ENCODE measurements at regions not wholly inside any gene's neighbourhood (a gene's known extent, or its start where the extent isn't known, plus 50 kb on each side); places are given as distances from the start of the nearest gene placed in this dataset.

DNA sequence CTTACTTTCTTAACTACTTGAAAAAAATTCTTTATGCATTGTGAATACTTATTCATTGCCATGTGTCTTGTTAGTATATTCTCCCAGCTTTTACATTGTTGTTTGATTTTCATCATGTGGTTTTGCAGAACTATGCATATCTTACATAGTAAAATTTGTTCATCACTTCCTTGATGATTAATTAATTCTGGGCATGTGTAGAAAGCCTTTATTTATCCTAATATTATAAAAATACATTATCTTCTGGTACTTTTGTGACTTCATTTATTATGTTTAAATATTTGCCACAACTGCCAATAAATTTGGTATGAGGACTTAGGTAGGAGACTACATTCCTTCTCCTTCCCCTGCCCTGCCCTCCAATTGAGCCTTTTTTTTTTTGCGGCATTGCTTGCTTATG, 166.0 kb upstream of the ZNF32 start:
- H3K36me3 ChIP-seq = no peaks in the 10 kb centered on the region
- DNase-seq (no peak), ATAC-seq (no peak)
- TF ChIP-seq, protein P1, sequence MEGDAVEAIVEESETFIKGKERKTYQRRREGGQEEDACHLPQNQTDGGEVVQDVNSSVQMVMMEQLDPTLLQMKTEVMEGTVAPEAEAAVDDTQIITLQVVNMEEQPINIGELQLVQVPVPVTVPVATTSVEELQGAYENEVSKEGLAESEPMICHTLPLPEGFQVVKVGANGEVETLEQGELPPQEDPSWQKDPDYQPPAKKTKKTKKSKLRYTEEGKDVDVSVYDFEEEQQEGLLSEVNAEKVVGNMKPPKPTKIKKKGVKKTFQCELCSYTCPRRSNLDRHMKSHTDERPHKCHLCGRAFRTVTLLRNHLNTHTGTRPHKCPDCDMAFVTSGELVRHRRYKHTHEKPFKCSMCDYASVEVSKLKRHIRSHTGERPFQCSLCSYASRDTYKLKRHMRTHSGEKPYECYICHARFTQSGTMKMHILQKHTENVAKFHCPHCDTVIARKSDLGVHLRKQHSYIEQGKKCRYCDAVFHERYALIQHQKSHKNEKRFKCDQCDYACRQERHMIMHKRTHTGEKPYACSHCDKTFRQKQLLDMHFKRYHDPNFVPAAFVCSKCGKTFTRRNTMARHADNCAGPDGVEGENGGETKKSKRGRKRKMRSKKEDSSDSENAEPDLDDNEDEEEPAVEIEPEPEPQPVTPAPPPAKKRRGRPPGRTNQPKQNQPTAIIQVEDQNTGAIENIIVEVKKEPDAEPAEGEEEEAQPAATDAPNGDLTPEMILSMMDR (IDR thresholded peaks at IDR 0.05) = no peak
- H3K9me3 ChIP-seq = no peaks in the 10 kb centered on the region
- no peaks in the 10 kb centered on the region for H3K27me3 ChIP-seq
- intact Hi-C loops (cut with DNase I) = no loop called here
- H3K4me3 ChIP-seq = no peak overlapping the region
- H3K27ac ChIP-seq = no peak overlapping the region
- peaks cover 17% of the 10 kb centered on the region for H3K4me1 ChIP-seq

DNA sequence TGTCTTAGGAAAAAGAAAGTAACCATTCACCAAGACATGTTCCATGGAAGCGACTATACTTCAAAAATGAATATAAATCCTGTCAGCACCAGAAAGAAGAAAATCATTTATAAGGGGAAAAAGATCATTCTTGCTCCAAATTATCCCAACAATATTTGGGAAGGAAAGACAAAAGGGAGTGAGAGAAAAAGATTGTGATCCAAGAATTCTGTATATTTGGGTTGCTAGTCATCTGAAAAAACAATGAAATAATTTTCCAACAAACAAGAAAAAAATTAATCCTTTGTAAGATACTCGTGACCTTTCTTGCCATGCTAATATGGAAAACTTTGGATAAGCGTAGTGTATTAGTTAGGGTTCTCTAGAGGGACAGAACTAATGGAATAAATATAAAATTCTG, 163.2 kb upstream of the ZNF32 start:
- no peaks in the 10 kb centered on the region for H3K9me3 ChIP-seq
- no peak overlapping the region for H3K4me3 ChIP-seq
- no peak for DNase-seq
- no peaks in the 10 kb centered on the region for H3K36me3 ChIP-seq
- intact Hi-C loops (cut with DNase I) = no loop called here
- peaks cover 15% of the 10 kb centered on the region for H3K4me1 ChIP-seq
- no peak overlapping the region for H3K27ac ChIP-seq
- no peak for ATAC-seq
- TF ChIP-seq, protein P1 (IDR thresholded peaks at IDR 0.05) = no peak
- no peaks in the 10 kb centered on the region for H3K27me3 ChIP-seq

DNA sequence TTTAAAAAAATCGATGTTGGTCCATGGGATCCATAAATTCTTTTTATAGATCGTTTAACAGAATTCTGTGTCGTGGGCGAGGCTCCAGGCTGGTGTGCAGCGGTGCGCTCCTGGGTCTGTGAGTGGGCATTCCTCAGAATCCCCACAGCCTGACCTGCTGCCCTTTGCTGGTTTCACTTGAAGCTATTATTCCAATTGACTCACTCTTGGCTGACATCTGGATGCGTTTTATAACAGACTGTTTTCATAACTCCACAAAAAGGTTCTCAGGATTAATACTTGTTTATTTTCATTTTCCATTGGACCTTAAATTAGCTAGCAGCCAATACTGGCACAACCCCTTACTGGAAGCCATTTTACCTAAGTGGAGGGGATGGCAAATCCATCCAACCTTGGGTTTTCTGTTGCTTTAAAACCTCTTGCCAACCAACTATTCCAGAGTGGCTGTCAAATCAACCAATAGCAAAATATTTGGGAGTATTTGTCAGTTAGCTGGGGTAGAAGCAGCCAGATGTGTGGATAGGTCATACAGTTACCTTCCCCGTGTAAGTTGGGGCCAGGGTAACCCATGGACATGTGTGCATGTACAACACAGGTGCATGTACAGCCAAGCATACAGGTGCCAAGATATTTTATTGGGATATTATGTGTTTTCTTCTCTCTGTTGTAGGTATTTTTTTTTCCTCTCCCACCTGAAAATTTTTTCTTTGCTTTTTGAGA, 160.7 kb upstream of the ZNF32 start:
- no peak overlapping the region for H3K27ac ChIP-seq
- no peak for ATAC-seq
- H3K4me1 ChIP-seq = no peaks in the 10 kb centered on the region
- H3K4me3 ChIP-seq = no peak overlapping the region
- no peaks in the 10 kb centered on the region for H3K27me3 ChIP-seq
- H3K9me3 ChIP-seq = no peaks in the 10 kb centered on the region
- intact Hi-C loops (cut with DNase I) = no loop called here
- DNase-seq = no peak
- no peaks in the 10 kb centered on the region for H3K36me3 ChIP-seq
- TF ChIP-seq, protein P1 (IDR thresholded peaks at IDR 0.05) = no peak

DNA sequence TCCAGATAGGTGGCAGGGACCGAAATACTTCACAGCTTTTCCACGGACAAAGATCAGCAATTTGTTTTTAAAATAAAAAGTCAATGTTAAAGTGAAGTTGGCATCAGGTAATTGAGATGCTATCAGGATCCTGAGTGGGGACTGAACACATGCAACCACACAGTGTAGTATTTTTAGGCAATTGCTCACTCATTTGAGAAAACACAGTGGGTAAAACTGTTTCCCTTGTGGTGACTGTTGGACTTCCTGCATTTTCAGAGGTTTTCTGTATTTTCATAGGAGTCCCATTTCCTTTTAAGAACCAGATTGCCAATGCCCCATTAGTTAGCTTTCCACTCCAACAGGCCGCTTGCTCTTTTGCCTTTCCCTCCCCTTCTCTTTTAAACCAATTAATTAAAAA, 159.5 kb upstream of the ZNF32 start:
- Histone ChIP-seq H3K9me3 (no peaks in the 10 kb centered on the region), H3K27me3 (no peaks in the 10 kb centered on the region), H3K4me3 (no peak overlapping the region), H3K4me1 (no peaks in the 10 kb centered on the region), H3K27ac (no peak overlapping the region), H3K36me3 (no peaks in the 10 kb centered on the region)
- intact Hi-C loops (cut with DNase I) = no loop called here
- TF ChIP-seq, protein P1 (IDR thresholded peaks at IDR 0.05) = no peak
- ATAC-seq (no peak), DNase-seq (no peak)

DNA sequence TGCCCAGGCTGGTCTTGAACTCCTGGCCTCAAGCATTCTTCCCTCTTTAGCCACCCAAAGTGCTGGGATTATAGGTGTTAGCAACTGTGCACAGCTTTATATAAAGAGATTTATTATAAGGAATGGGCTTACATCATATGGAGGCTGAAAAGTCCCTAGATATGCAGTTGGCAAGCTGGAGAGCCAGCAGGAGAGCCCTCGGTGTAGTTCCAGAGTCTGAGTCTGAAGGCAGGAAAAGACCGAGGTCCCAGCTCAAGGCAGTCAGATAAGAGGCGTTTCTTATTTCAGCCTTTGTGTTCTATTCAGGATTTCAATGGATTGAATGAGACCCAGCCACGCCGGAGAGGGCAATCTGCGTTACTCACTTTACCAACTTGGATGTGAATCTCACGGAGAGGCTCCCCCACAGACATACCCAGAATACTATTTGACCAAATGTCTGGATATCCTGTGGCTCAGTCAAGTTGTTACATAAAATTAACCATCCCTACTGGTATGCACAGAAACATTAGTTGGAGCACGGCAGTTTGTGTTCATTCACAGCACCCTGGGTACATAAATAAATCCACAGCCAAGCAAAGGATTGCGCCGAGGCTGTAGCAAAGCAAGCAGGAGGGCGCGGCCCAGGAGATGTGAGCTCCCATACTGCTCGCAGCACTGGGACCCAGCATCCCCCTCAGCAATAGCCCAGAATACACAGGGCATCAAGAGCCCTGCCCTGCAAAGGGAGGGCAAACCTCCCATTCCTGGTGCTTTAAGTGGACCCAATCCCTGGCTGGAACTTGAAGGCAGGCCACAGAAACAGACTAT, 158.4 kb upstream of the ZNF32 start:
- Histone ChIP-seq H3K27ac (no peak overlapping the region), H3K4me1 (no peaks in the 10 kb centered on the region), H3K36me3 (no peaks in the 10 kb centered on the region), H3K27me3 (no peaks in the 10 kb centered on the region), H3K9me3 (no peaks in the 10 kb centered on the region), H3K4me3 (no peak overlapping the region)
- no peak for ATAC-seq
- TF ChIP-seq, protein P1 (IDR thresholded peaks at IDR 0.05) = no peak
- no peak for DNase-seq
- intact Hi-C loops (cut with DNase I) = no loop called here
